ENCODE measurements at regions not wholly inside any gene's neighbourhood (a gene's known extent, or its start where the extent isn't known, plus 50 kb on each side); places are given as distances from the start of the nearest gene placed in this dataset.

DNA sequence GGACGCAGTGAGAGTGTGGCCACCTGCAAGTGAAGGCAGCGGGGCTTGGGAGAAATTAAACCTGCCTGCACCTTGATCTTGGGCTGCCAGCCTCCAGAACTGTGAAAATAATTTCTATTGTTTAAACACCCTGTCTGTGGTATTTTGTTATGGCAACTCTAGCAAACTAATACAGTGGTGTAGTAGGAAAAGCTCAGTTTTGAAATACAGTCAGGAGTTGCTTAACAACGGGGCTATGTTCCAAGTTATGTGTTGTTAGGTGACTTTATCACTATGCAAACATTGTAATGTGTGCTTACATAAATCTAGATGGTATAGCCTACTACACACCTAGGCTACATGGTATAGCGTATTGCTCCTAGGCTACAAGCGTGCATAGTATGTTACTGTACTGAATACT lies 93.4 kb upstream of the FN1 start:
- TF ChIP-seq, protein P1, sequence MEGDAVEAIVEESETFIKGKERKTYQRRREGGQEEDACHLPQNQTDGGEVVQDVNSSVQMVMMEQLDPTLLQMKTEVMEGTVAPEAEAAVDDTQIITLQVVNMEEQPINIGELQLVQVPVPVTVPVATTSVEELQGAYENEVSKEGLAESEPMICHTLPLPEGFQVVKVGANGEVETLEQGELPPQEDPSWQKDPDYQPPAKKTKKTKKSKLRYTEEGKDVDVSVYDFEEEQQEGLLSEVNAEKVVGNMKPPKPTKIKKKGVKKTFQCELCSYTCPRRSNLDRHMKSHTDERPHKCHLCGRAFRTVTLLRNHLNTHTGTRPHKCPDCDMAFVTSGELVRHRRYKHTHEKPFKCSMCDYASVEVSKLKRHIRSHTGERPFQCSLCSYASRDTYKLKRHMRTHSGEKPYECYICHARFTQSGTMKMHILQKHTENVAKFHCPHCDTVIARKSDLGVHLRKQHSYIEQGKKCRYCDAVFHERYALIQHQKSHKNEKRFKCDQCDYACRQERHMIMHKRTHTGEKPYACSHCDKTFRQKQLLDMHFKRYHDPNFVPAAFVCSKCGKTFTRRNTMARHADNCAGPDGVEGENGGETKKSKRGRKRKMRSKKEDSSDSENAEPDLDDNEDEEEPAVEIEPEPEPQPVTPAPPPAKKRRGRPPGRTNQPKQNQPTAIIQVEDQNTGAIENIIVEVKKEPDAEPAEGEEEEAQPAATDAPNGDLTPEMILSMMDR (conservative IDR thresholded peaks at IDR 0.05; ENCODE audit: low read length), result no peak
- TF ChIP-seq EZH2phosphoT487 (IDR thresholded peaks at IDR 0.05; ENCODE audit: borderline replicate concordance), result no peak
